ENCODE measurements at regions not wholly inside any gene's neighbourhood (a gene's known extent, or its start where the extent isn't known, plus 50 kb on each side); places are given as distances from the start of the nearest gene placed in this dataset.

- no peak overlapping the region for H3K27ac ChIP-seq
- WGBS, 5 donors, result 89 to 92% (median 90%) methylated on average over 11 of the region's 11 CpGs
- H3K9me3 ChIP-seq, result no peaks in the 10 kb centered on the region
- no peaks in the 10 kb centered on the region for H3K4me1 ChIP-seq
- H3K27me3 ChIP-seq (replicated peaks in 1 of 7), result no peaks in the 10 kb centered on the region
- H3K4me3 ChIP-seq, result no peak overlapping the region
- no peaks in the 10 kb centered on the region for H3K36me3 ChIP-seq
- no peak for DNase-seq
- intact Hi-C loops (cut with DNase I; ENCODE audit: low total_unique reads), result no loop called here
- no peak for TF ChIP-seq CTCF (IDR thresholded peaks at IDR 0.05 in 8 of 11, conservative IDR thresholded peaks at IDR 0.05 in 3 of 11)
- no peak for TF ChIP-seq POLR2AphosphoS5 (IDR thresholded peaks at IDR 0.05)
- TF ChIP-seq POLR2A (IDR thresholded peaks at IDR 0.05), result no peak
Observed at GRCh38 chr3:36147934-36148558, 232.3 kb upstream of the STAC start.

GRCh38 chr3:36149447-36149865 is 230.8 kb upstream of the STAC start:
- no peak for DNase-seq
- H3K27ac ChIP-seq, result no peak overlapping the region
- no peaks in the 10 kb centered on the region for H3K9me3 ChIP-seq
- H3K4me3 ChIP-seq, result no peak overlapping the region
- no peaks in the 10 kb centered on the region for H3K27me3 ChIP-seq (replicated peaks in 1 of 7)
- intact Hi-C loops (cut with DNase I; ENCODE audit: low total_unique reads), result no loop called here
- no peaks in the 10 kb centered on the region for H3K36me3 ChIP-seq
- TF ChIP-seq POLR2A (IDR thresholded peaks at IDR 0.05), result no peak
- TF ChIP-seq CTCF (IDR thresholded peaks at IDR 0.05 in 8 of 11, conservative IDR thresholded peaks at IDR 0.05 in 3 of 11), result no peak
- TF ChIP-seq POLR2AphosphoS5 (IDR thresholded peaks at IDR 0.05), result no peak
- H3K4me1 ChIP-seq, result no peaks in the 10 kb centered on the region

GRCh38 chr3:36155515-36155914 is 224.8 kb upstream of the STAC start:
- Histone ChIP-seq H3K27ac (no peak overlapping the region), H3K9me3 (no peaks in the 10 kb centered on the region), H3K27me3 (replicated peaks in 1 of 7) (no peaks in the 10 kb centered on the region), H3K36me3 (no peaks in the 10 kb centered on the region), H3K4me3 (no peak overlapping the region), H3K4me1 (no peaks in the 10 kb centered on the region)
- intact Hi-C loops (cut with DNase I; ENCODE audit: low total_unique reads), result no loop called here
- no peak for DNase-seq
- TF ChIP-seq CTCF (IDR thresholded peaks at IDR 0.05 in 8 of 11, conservative IDR thresholded peaks at IDR 0.05 in 3 of 11) (no peak), POLR2A (IDR thresholded peaks at IDR 0.05) (no peak), POLR2AphosphoS5 (IDR thresholded peaks at IDR 0.05) (no peak)

GRCh38 chr3:36164400-36164799 is 215.9 kb upstream of the STAC start:
- no peak for TF ChIP-seq POLR2AphosphoS5 (IDR thresholded peaks at IDR 0.05)
- no peak for TF ChIP-seq POLR2A (IDR thresholded peaks at IDR 0.05)
- TF ChIP-seq CTCF (IDR thresholded peaks at IDR 0.05 in 8 of 11, conservative IDR thresholded peaks at IDR 0.05 in 3 of 11), result no peak
- intact Hi-C loops (cut with DNase I; ENCODE audit: low total_unique reads), result no loop called here
- Histone ChIP-seq H3K27me3 (replicated peaks in 1 of 7) (no peaks in the 10 kb centered on the region), H3K27ac (no peak overlapping the region), H3K4me3 (no peak overlapping the region), H3K36me3 (no peaks in the 10 kb centered on the region), H3K9me3 (no peaks in the 10 kb centered on the region), H3K4me1 (no peaks in the 10 kb centered on the region)
- no peak for DNase-seq
- WGBS, 5 donors, result 59 to 71% (median 61%) methylated on average over 3 of the region's 3 CpGs
